Panc1 (cell line): ENCODE measurements at regions not wholly inside any gene's neighbourhood (a gene's known extent, or its start where the extent isn't known, plus 50 kb on each side); places are given as distances from the start of the nearest gene placed in this dataset.

Source experiments
- ATAC-seq: fragments of 200-7000 bp; cut with Tn5 transposase; 2 replicates; pipeline ENCODE4 v1.9.1; 2020; ENCODE audit warnings: mild to moderate bottlenecking, moderate library complexity
- BruUV-seq: library from RNA; stranded (reverse); fragments of 400-500 nt; replicated peaks from 2 replicates; lab custom pipeline; 2021; lab: Mats Ljungman, UMichigan
- CTCF ChIA-PET: fragments of 300-600 bp; sonication (Branson Sonifier 250); formaldehyde crosslinking; loops from one replicate; lab custom pipeline; 2022; ENCODE audit warnings: antibody characterized with exemption; lab: Charles Lee
- POLR2A ChIA-PET: fragments of 300-600 bp; sonication (Branson Sonifier 250); formaldehyde crosslinking; loops from one replicate; lab custom pipeline; 2022; ENCODE audit warnings: antibody characterized with exemption; lab: Charles Lee
- DNase-seq: peaks from one replicate; pipeline ENCODE4 v3.0.0-alpha.2; 2010; ENCODE audit warnings: low read depth, low spot score
- H3K27ac ChIP-seq: 2 replicates; pipeline ENCODE4 v1.5.1; 2011; ENCODE audit warnings: mild to moderate bottlenecking, low read length, inconsistent platforms
- H3K27me3 ChIP-seq: fragments of 200-500 bp; sonication (Bioruptor generic); 2 replicates; pipeline ENCODE4 v1.6.0; 2014; ENCODE audit warnings: low read length, inconsistent platforms; ENCODE audit not compliant: control insufficient read depth, insufficient read depth
- H3K36me3 ChIP-seq: fragments of 200-500 bp; sonication (Bioruptor generic); 2 replicates; pipeline ENCODE4 v1.5.1; 2014; ENCODE audit warnings: inconsistent platforms, mild to moderate bottlenecking, low read length, moderate library complexity; ENCODE audit not compliant: control insufficient read depth, insufficient read depth
- H3K4me1 ChIP-seq: 2 replicates; pipeline ENCODE4 v1.5.1; 2011; ENCODE audit warnings: inconsistent platforms, mild to moderate bottlenecking, low read length, moderate library complexity; ENCODE audit not compliant: control insufficient read depth, insufficient read depth
- H3K4me3 ChIP-seq, 2 experiments: 2 replicates each; pipeline ENCODE4 v1.5.1; 2011 to 2012; ENCODE audit warnings: low read depth in 2 of 2, low read length in 2 of 2, mild to moderate bottlenecking in 2 of 2, inconsistent platforms in 1 of 2, moderate library complexity in 1 of 2
- H3K9me3 ChIP-seq: fragments of 200-500 bp; sonication (Bioruptor generic); 2 replicates; pipeline ENCODE4 v1.5.1; 2014; ENCODE audit warnings: low read depth, mild to moderate bottlenecking, inconsistent platforms, low read length, moderate library complexity; ENCODE audit not compliant: control insufficient read depth, insufficient read depth
- CTCF ChIP-seq: fragments of 450-650 bp; IDR thresholded peaks from 2 replicates; pipeline ENCODE4 v1.5.1; 2017; ENCODE audit warnings: mild to moderate bottlenecking
- POLR2AphosphoS5 ChIP-seq: IDR thresholded peaks from 2 replicates; pipeline ENCODE4 v1.6.1; 2012; ENCODE audit warnings: mild to moderate bottlenecking, low read depth, low read length, moderate library complexity
- REST ChIP-seq, 2 experiments: IDR thresholded peaks; 2 replicates each; pipeline ENCODE4 v1.6.1; 2011 to 2012; ENCODE audit warnings: low read depth in 2 of 2, control low read depth in 1 of 2, low read length in 1 of 2, mild to moderate bottlenecking in 1 of 2, moderate library complexity in 1 of 2; ENCODE audit not compliant: insufficient read depth in 1 of 2
- SIN3A ChIP-seq: IDR thresholded peaks from 2 replicates; pipeline ENCODE4 v1.6.1; 2012; ENCODE audit warnings: low read depth, mild to moderate bottlenecking, low read length, moderate library complexity, borderline replicate concordance; ENCODE audit not compliant: insufficient read depth
- TCF7L2 ChIP-seq: IDR thresholded peaks from 2 replicates; pipeline ENCODE4 v1.6.1; 2011; ENCODE audit warnings: mild to moderate bottlenecking, low read depth, low read length, inconsistent platforms
- in situ Hi-C: cut with HindIII; loops from 2 replicates; pipeline ENCODE4 v1.10.0; 2016; ENCODE audit warnings: low sequenced_read_pairs, low pct_unique_long_range_greater_than_20kb
- intact Hi-C: fragments of 100-400 bp; cut with micrococcal nuclease; formaldehyde crosslinking; loops from one replicate; pipeline ENCODE4 v1.10.0; 2022; ENCODE audit not compliant: unreplicated experiment

DNA sequence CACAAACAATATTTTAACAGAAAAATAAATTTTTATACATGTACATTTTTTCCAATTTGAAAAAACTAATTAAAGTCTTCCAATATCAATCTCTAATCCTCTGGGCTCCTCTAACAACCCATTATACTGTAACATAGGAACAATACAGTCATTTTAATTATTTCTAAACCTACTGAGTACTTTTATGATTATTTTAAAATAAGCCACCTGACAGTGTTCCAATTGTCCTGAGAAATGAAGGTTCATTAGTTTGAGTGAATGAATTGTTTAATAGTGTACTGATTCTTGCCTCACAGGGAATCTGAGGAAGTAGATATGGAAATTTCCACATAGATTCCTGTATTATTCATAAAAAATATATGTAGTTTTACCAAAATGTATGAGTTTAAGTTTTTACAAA is 123.1 kb upstream of the EYS start:
- no peaks in the 10 kb centered on the region for H3K4me1 ChIP-seq
- ChIA-PET POLR2A (no interaction called here), CTCF (no interaction called here)
- no peaks in the 10 kb centered on the region for H3K27me3 ChIP-seq
- no peak overlapping the region for H3K4me3 ChIP-seq
- TF ChIP-seq TCF7L2 = no peak
- TF ChIP-seq SIN3A = no peak
- no peak for TF ChIP-seq POLR2AphosphoS5
- TF ChIP-seq CTCF = no peak
- H3K36me3 ChIP-seq = no peaks in the 10 kb centered on the region
- no peak for DNase-seq
- ATAC-seq = no peak
- no peak overlapping the region for H3K27ac ChIP-seq
- no peaks in the 10 kb centered on the region; the same call in 1 of the 2 replicates for H3K9me3 ChIP-seq
- BruUV-seq = no TSS peak
- in situ Hi-C loops = no loop called here
- intact Hi-C loops = no loop called here

DNA sequence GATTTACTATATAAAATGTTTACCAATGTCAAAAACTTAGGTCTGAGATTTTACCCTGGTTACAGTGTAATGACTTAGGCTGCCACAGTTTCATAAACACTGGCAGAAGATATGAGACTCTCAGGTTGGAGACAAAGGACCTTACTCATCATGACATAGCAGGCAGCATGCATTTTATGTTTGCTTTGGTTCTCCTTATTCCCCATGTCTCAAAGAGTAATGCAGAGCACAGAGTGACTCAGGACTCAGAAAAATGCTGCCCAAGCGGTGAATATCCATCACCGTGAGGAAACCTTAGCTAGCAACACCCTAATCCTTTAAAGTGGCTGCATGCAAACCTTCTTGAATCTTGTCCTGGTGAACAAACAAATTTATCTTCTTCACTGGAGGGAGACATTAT is 112.1 kb upstream of the EYS start:
- DNase-seq = no peak

More for the DNA sequence above, 112.1 kb upstream of the EYS start:
- ChIA-PET POLR2A (no interaction called here), CTCF (no interaction called here)
- Histone ChIP-seq H3K4me1 (no peaks in the 10 kb centered on the region), H3K4me3 (no peak overlapping the region), H3K27me3 (no peaks in the 10 kb centered on the region), H3K9me3 (no peaks in the 10 kb centered on the region), H3K36me3 (no peaks in the 10 kb centered on the region), H3K27ac (no peak overlapping the region)
- TF ChIP-seq SIN3A (no peak), TCF7L2 (no peak), CTCF (no peak), POLR2AphosphoS5 (no peak), REST (IDR thresholded peaks at IDR 0.05; ENCODE audit: insufficient read depth in 1 of 2, low read depth in 2 of 2, low read length in 1 of 2) (no peak)
- intact Hi-C loops = no loop called here
- in situ Hi-C loops = no loop called here
- no TSS peak for BruUV-seq
- no peak for ATAC-seq
